GM21529 (cell line): ENCODE measurements at regions not wholly inside any gene's neighbourhood (a gene's known extent, or its start where the extent isn't known, plus 50 kb on each side); places are given as distances from the start of the nearest gene placed in this dataset.
"Not testable (repeated sequence)": the region's sequence is repeated elsewhere in the genome, so short reads cannot be mapped to it uniquely, and the experiment has no call there.

ENCODE experiments used
- ATAC-seq: cut with Tn5 transposase; IDR thresholded peaks from one replicate; pipeline ENCODE4 v1.9.1; 2021; ENCODE audit not compliant: unreplicated experiment

DNA sequence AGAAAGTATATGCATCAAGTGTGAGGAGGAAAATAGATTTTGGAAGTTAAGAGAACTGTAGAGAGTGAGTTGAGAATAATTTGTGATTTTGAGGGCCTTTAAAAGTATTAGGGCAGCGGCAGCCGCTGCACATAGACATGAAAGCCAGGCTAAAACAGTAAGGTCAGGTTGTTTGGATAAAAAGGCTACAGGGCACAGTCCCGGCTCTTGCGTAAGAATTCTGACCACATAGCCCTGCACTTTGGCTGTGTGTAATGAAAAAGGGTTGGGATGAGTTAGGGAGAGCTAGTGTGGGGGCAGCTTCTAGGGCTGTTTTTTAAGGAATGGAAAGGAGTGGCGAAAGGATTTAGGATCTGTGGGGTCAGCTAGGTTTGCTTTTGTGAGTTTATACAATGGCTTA lies 130.8 kb downstream of the CCDC71L start:
- not testable (repeated sequence) for ATAC-seq

- not testable (repeated sequence) for ATAC-seq
Observed at GRCh38 chr7:106526617-106527016, 134.3 kb downstream of the CCDC71L start.

- no peak for ATAC-seq
Observed at GRCh38 chr7:106524690-106525059, 136.3 kb downstream of the CCDC71L start.

- ATAC-seq = no peak
Observed at GRCh38 chr7:106523482-106523881, 137.5 kb downstream of the CCDC71L start.

- ATAC-seq = no peak
Observed at GRCh38 chr7:106522696-106523095, 138.3 kb downstream of the CCDC71L start.

- no peak for ATAC-seq
Observed at GRCh38 chr7:106521541-106521940, 139.4 kb downstream of the CCDC71L start.

DNA sequence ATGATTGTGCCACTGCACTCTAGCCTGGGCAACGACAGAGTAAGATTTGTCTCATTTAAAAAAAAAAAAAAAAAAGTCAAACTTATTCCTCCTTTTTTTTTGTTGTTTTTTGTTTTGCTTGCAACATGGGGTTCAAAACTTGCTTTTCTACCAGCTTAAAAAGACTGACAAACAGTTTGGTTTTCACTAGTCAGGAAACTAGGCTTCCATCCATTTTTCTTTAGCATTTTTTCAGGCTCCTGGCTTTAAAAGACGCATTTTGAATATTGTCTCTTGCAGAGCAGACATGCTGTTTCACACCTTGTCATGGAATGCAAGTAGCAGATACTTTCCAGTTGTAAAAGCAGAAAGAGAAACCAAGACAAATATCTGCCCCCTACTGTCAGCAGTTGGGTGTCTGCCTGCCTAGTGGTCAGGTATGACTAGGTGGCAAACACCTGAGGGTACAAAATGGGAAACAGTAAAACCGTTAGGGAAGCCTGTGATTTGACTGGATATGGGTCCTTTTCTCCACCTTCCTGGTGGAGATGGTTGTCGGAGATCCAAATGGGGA lies 139.9 kb downstream of the CCDC71L start:
- no peak for ATAC-seq

- no peak for ATAC-seq
Observed at GRCh38 chr7:106518967-106519366, 142.0 kb downstream of the CCDC71L start.

DNA sequence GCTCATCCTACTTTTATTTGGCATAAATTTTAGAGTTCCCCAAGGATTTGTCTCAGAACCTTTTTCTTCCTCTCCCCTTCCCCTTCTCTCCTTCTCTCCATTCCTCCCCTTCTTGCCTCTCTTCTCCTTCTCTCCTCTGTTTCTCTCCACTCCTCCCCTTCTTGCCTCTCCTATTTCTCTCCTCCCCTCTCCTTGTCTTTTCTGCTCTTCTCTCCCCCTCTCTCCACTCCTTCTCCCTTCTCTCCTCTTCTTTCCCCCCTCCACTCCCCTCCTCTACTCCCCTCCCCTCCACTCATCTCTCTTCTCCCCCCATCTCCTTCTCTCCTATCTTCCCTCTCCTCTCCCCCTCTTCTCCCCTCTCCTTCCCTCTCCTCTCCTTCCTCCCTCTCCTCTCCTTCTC lies 142.7 kb downstream of the CCDC71L start:
- no peak for ATAC-seq

- no peak for ATAC-seq
Observed at GRCh38 chr7:106517508-106517907, 143.4 kb downstream of the CCDC71L start.

DNA sequence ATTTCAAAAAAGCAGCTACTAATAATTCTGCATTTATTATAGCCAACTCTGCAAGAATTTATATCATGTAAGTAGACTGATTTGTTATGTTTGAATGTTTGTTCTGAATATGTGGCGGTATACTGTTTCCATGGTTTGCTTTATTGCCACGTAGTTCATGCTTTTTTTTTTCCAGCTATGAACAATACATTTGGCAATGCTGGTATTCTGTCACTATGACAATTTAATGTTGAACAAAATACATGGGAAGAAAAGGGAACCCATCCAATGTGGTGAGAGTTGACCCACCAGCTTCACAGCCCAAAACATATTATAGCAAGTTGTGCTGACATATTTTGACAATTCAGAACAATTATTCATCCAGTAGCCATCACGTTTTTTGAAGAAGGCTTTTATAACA lies 145.6 kb downstream of the CCDC71L start:
- ATAC-seq = no peak

GRCh38 chr7:106514881-106515280 lies 146.1 kb downstream of the CCDC71L start:
- ATAC-seq = no peak

- no peak for ATAC-seq
Observed at GRCh38 chr7:106512217-106512616, 148.7 kb downstream of the CCDC71L start.

GRCh38 chr7:106504645-106505044 lies 156.3 kb downstream of the CCDC71L start:
- no peak for ATAC-seq

- ATAC-seq = no peak
Observed at GRCh38 chr7:106504207-106504606, 156.8 kb downstream of the CCDC71L start.

DNA sequence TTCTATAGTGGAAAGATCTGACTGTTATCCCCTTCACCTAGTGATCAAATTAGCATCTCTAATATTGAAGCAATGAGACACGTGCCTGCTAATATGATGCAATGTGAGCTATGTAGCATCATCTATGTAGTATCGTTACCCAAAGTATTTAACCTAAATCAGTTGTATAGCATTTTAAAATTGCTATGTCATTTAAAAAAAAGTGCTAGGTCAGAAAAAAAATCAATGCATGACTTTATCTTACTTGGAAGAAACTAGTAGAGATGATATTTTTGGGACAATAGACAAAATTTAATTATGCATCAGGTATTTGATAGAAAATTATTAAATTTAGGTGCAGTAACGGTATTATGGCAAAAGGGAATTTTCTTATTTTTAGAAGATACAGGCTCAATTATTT lies 157.3 kb downstream of the CCDC71L start:
- no peak for ATAC-seq

GRCh38 chr7:106501605-106502580 lies 159.1 kb downstream of the CCDC71L start:
- no peak for ATAC-seq

GRCh38 chr7:106499897-106500296 lies 161.1 kb downstream of the CCDC71L start:
- no peak for ATAC-seq

GRCh38 chr7:106498005-106498404 lies 163.0 kb downstream of the CCDC71L start:
- ATAC-seq = not testable (repeated sequence)

DNA sequence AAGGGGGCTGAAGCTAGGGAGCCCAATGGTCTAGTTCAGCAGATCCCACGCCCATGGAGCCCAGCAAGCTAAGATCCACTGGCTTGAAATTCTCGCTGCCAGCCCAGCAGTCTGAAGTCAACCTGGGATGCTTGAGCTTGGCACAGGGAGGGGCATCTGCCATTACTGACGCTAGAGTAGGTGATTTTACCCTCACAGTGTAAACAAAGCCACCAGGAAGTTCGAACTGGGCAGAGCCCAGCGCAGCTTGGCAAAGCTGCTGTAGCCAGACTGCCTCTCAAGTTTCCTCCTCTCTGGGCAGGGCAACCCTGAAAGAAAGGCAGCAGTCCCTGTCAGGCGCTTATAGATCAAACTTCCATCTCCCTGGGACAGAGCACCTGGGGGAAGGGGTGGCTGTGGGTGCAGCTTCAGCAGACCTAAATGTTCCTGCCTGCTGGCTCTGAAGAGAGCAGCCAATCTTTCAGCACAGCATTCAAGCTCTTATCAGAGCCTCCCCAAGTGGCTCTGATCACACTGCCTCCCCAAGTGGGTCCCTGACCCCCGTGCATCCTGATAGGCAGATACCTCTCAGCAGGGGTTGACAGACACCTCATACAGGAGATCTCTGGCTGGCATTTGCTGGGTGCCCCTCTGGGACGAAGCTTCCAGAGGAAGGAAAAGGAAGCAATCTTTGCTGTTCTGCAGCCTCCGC lies 167.8 kb downstream of the CCDC71L start:
- no peak for ATAC-seq

DNA sequence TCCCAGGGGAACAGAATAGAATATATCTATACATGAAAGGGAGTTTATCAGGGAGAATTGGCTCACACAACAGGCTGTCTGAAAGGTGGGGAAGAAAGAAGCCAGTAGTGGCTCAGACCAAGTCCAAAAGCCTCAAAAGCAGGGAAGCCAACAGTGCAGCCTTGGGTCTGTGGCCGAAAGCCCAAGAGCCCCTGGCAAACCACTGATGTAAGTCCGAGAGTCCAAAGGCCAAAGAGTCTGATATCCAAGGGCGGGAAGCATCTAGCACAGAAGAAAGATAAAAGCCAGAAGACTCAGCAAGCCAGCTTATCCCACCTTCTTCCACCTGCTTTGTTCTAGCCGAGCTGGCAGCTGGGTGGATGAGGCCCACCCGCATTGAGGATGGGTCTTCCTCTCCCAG lies 172.5 kb downstream of the CCDC71L start:
- no peak for ATAC-seq

DNA sequence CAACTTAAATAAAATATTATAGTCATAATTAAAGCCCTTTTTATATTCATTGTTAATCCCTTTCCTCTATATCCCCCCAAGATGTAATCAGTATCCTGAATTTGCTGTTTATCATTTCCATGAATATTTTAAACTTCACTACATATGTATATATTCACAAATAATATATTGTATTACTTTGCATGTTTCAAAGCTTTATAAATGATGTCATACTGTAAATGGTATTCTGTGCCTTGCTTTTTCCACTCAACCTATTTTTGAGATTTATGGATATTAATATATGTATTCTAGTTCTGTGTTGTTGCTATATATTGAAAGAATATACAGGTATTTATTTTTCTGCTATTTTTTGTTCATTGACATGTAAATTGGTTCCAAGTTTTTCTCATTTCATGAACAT lies 173.1 kb downstream of the CCDC71L start:
- no peak for ATAC-seq
